HG03175 (cell line): ENCODE measurements at regions not wholly inside any gene's neighbourhood (a gene's known extent, or its start where the extent isn't known, plus 50 kb on each side); places are given as distances from the start of the nearest gene placed in this dataset.

Source experiments
- ATAC-seq: cut with Tn5 transposase; IDR thresholded peaks from one replicate; pipeline ENCODE4 v1.9.1; 2021; ENCODE audit warnings: mild to moderate bottlenecking, moderate library complexity; ENCODE audit not compliant: unreplicated experiment

DNA sequence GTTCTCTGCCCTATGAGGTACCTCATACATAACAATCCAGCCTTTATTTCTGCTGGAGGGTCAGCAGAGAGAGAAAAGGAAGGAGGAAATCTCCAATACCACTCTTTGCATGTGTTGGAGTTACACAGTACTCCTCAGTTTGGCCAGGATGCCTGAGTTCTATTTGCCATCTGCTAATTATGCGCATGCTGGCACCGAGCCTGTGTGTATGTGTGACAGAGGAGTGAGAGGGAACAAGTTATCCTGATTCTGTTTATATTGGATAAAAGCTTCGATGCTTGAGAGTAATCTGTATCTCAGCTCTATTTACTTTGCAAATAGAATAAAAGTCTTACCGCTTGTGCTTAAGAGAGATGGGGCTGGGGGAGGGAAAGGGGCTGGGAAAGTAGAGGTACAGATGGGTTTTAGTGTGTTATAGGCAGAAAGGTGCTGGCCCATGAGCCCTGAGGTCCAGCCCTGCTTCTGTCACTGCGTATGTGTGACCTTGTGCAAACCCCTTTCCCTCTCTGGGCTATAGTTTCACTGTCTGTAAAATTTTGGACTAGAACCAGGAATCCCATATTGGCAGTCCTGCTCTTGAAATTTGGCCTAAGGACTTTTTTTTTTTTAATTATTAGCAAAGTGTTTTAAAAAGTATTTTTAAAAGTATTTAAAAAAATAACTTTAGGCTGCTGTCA, 54.5 kb upstream of the PLXNA2 start:
- no peak for ATAC-seq

- ATAC-seq: no peak
Observed at GRCh38 chr1:208300084-208300770, 56.0 kb upstream of the PLXNA2 start.

- no peak for ATAC-seq
Observed at GRCh38 chr1:208302699-208303238, 58.6 kb upstream of the PLXNA2 start.

- ATAC-seq: no peak
Observed at GRCh38 chr1:208303743-208304712, 59.8 kb upstream of the PLXNA2 start.

- ATAC-seq: no peak
Observed at GRCh38 chr1:208308221-208308620, 64.0 kb upstream of the PLXNA2 start.

DNA sequence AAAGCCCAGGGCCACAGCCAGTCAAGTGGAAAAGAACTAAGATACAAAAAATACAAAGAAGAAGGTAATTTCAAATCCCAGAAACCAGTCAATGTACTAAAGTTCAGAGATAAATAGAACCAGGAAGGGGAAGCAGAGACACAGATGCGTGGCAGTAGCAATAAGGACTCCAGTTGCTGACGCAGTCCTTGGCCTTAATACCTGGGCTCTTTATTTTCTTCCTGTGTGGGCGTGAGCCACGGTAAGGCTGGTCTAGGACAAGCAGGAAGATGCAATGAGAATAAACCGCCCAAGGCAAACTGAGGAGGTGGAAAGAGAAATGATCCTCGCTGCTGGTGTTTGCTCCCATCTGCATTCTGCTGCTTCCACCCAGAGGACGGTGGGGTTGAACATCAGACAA, 65.6 kb upstream of the PLXNA2 start:
- ATAC-seq: no peak

GRCh38 chr1:208312706-208313105, 68.5 kb upstream of the PLXNA2 start:
- ATAC-seq: no peak

GRCh38 chr1:208314431-208314830, 70.2 kb upstream of the PLXNA2 start:
- ATAC-seq: no peak

GRCh38 chr1:208318150-208318734, 74.1 kb upstream of the PLXNA2 start:
- no peak for ATAC-seq

GRCh38 chr1:208324005-208324404, 79.8 kb upstream of the PLXNA2 start:
- ATAC-seq: no peak

DNA sequence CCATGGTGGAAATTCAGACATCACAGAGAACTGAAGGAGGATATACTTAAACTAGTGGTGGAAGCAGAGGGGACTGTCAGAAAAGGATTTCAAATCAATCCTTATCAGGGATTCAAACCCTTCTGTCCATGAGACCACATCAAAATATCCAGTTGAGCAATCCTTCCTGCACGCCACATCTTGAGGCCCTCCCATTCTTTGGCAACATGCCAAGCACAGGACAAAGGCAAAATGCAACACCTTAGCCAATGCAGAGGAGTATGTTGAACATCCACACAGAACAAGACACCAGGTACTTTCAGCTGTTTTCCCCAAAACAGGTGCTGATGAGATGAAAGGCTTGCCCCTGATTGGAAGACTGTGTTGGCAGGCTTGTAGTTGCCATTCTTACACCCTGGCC, 81.8 kb upstream of the PLXNA2 start:
- no peak for ATAC-seq

DNA sequence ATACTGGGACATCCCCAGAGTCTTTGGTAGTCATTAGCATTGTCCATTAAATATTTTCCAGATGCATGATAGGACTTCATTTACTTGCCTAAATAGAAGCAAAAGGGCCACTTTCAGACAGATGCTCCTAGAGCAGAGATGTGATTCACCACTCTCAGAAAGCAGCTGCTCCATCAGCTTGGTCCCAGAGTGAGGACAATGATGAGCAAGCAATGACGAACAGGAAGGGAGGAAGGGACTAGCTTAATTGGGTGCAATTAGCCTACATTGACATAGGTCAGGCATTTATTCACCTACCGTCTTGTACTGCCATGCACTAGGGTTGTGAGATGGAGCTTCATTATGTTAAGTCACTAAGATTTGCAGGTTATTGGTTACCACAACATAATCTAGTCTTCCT, 85.1 kb upstream of the PLXNA2 start:
- ATAC-seq: no peak

- no peak for ATAC-seq
Observed at GRCh38 chr1:208332036-208332773, 88.0 kb upstream of the PLXNA2 start.

DNA sequence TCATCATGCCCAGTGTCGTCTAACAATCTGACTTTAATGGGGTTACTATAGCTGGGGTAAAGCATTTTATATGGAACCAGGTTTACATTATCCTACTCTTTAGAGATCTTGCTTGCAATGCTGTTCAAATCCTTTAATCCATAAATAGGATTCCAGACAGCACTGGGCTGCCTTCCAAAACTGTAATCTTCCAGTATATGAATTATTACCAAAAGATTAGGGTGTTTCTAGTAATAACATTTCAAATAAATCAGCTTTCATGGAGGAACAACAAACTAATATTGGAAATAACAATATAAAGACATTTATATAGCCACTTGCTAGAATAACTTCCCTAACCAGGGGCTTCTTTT, 88.6 kb upstream of the PLXNA2 start:
- ATAC-seq: no peak

DNA sequence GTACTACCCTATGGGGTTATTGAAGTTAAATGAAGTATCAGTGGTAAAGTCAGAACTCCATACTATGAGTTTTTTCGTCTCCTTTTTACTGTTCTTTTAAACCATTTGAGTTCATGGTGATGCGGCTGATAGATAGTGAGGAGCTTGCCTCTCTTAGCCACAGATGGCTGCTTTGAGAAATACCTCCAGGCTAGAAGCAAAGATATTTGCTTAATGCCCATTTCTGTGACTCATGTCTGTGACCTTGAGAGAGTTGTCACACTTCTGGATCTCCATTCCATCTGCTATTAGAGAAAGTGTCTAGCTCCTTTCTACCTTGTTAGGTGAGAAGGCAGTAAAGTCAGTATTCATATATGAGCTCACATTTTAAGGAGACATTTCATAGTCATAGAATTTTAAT, 89.5 kb upstream of the PLXNA2 start:
- ATAC-seq: no peak

- no peak for ATAC-seq
Observed at GRCh38 chr1:208335371-208336136, 91.4 kb upstream of the PLXNA2 start.

DNA sequence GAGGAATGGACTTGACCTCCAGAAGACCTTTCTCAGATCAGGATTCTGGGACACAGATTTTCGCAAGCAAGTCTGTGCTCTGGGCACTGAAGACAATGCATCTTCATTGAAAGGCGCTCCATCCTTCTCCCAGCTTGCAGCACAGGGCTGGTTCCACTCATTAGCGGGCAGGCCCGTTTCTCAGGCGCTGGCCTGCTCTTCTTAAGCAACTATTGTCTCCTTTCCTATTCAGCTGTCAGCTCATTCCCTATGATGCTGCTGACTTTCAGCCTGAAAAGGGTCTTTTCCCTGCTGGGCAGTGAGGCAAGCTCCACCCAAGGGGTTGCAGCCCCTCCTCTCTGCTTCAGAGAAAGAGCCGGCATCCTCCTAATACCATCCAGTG, 91.9 kb upstream of the PLXNA2 start:
- ATAC-seq: no peak

DNA sequence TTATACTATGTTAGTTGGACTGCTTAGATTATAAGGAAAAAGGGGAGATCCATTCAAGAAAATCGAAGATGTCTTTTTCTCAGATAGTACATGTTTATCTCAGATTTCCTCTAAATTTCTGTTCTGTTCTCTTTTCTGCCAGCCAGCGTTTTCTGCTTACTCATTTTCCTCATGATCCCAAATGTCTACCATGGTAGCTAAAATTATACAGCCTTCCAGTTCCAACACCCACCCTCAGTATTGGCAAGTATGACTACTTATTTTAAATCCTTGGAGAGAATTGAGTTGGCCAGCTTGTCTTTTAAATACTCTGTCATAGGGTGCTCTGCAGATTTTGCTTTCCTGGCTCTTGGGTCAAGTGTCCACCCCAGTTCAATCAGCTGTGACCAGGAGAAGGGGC, 95.7 kb upstream of the PLXNA2 start:
- no peak for ATAC-seq

- no peak for ATAC-seq
Observed at GRCh38 chr1:208343226-208343625, 99.0 kb upstream of the PLXNA2 start.
